H1 (cell line): ENCODE measurements at regions not wholly inside any gene's neighbourhood (a gene's known extent, or its start where the extent isn't known, plus 50 kb on each side); places are given as distances from the start of the nearest gene placed in this dataset.

Experiments
- BRCA1 ChIP-seq: IDR thresholded peaks from 2 replicates; pipeline ENCODE4 v1.6.1; 2012; ENCODE audit warnings: low read depth, low read length, improper control_type of control experiment
- EP300 ChIP-seq, 2 experiments: IDR thresholded peaks; 1 replicate in 1 of 2; 2 replicates in 1 of 2; pipeline ENCODE4 v1.6.1; 2011 to 2012; ENCODE audit warnings: low read depth in 2 of 2, low read length in 2 of 2, mild to moderate bottlenecking in 2 of 2, borderline replicate concordance in 1 of 2, inconsistent platforms in 1 of 2, moderate library complexity in 1 of 2
- GABPA ChIP-seq: IDR thresholded peaks from 2 replicates; pipeline ENCODE4 v1.6.1; 2011; ENCODE audit warnings: mild to moderate bottlenecking, low read length, moderate library complexity, borderline replicate concordance; ENCODE audit not compliant: insufficient read depth
- NANOG ChIP-seq: IDR thresholded peaks from 2 replicates; pipeline ENCODE4 v1.6.1; 2011; ENCODE audit warnings: low read length, low read depth, mild to moderate bottlenecking, inconsistent platforms; ENCODE audit not compliant: insufficient read depth, poor library complexity, severe bottlenecking
- SP1 ChIP-seq: IDR thresholded peaks from 2 replicates; pipeline ENCODE4 v1.6.1; 2011; ENCODE audit warnings: low read depth, low read length
- TF ChIP-seq, protein P1 (sequence below), 3 experiments: IDR thresholded peaks; 1 replicate in 2 of 3; 2 replicates in 1 of 3; pipeline versions ENCODE4 v1.5.1 to v1.6.1; 2011; ENCODE audit warnings: low read length in 3 of 3, mild to moderate bottlenecking in 3 of 3, inconsistent platforms in 2 of 3, low read depth in 1 of 3, moderate library complexity in 1 of 3; ENCODE audit not compliant: insufficient read depth in 1 of 3; ENCODE audit errors: control extremely low read depth in 1 of 3
- TF ChIP-seq, protein P2 (sequence below): IDR thresholded peaks from 2 replicates; pipeline ENCODE4 v1.6.1; 2011; ENCODE audit warnings: low read length, improper control_type of control experiment

DNA sequence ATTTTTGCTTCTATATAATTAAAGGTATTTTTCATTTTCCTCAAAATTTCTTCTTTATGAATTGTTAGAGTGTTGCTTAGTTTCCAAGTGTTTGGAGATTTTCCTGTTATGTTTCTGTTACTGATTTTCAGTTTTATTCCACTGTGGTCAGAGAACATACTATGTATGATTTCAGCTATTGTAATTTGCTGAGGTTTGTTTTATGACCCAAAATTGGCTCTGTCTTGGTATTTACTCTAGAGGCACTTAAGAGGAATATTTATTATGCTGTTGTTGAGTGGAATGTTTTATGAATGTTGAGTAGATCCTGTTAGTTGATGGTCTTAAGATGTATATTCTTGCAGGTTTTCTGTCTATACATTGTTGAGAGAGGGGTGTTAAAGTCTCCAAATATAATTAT is 263.5 kb downstream of the PABPC4L start:
- TF ChIP-seq, protein P1, sequence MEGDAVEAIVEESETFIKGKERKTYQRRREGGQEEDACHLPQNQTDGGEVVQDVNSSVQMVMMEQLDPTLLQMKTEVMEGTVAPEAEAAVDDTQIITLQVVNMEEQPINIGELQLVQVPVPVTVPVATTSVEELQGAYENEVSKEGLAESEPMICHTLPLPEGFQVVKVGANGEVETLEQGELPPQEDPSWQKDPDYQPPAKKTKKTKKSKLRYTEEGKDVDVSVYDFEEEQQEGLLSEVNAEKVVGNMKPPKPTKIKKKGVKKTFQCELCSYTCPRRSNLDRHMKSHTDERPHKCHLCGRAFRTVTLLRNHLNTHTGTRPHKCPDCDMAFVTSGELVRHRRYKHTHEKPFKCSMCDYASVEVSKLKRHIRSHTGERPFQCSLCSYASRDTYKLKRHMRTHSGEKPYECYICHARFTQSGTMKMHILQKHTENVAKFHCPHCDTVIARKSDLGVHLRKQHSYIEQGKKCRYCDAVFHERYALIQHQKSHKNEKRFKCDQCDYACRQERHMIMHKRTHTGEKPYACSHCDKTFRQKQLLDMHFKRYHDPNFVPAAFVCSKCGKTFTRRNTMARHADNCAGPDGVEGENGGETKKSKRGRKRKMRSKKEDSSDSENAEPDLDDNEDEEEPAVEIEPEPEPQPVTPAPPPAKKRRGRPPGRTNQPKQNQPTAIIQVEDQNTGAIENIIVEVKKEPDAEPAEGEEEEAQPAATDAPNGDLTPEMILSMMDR (IDR thresholded peaks at IDR 0.05; ENCODE audit: control extremely low read depth in 1 of 3, insufficient read depth in 1 of 3, low read depth in 1 of 3, low read length in 3 of 3): no peak
- TF ChIP-seq NANOG: no peak
- no peak for TF ChIP-seq GABPA
- TF ChIP-seq BRCA1: no peak
- TF ChIP-seq, protein P2, sequence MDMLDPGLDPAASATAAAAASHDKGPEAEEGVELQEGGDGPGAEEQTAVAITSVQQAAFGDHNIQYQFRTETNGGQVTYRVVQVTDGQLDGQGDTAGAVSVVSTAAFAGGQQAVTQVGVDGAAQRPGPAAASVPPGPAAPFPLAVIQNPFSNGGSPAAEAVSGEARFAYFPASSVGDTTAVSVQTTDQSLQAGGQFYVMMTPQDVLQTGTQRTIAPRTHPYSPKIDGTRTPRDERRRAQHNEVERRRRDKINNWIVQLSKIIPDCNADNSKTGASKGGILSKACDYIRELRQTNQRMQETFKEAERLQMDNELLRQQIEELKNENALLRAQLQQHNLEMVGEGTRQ: no peak
- TF ChIP-seq EP300 (IDR thresholded peaks at IDR 0.05; ENCODE audit: borderline replicate concordance in 1 of 2, low read depth in 2 of 2, low read length in 2 of 2): no peak
- TF ChIP-seq SP1: no peak
